H9 (cell line): ENCODE measurements at regions not wholly inside any gene's neighbourhood (a gene's known extent, or its start where the extent isn't known, plus 50 kb on each side); places are given as distances from the start of the nearest gene placed in this dataset.

Experiments used
- DNase-seq: peaks from one replicate; pipeline ENCODE4 v3.0.0-alpha.2; 2017
- H2AFZ ChIP-seq: one replicate; pipeline ENCODE4 v1.6.1; 2013; ENCODE audit warnings: mild to moderate bottlenecking, low read length, control low read depth, moderate library complexity
- H2AK5ac ChIP-seq: 2 replicates; pipeline ENCODE4 v1.6.1; 2013; ENCODE audit warnings: low read length, control low read depth, mixed read lengths; ENCODE audit not compliant: insufficient read length
- H2BK120ac ChIP-seq: one replicate; pipeline ENCODE4 v1.6.1; 2013; ENCODE audit warnings: low read depth, mild to moderate bottlenecking, low read length, control low read depth, inconsistent platforms; ENCODE audit not compliant: poor library complexity, severe bottlenecking
- H2BK12ac ChIP-seq: 2 replicates; pipeline ENCODE4 v1.6.1; 2013; ENCODE audit warnings: low read length, control low read depth, mixed read lengths, low read depth; ENCODE audit not compliant: insufficient read length
- H2BK15ac ChIP-seq: 2 replicates; pipeline ENCODE4 v1.6.1; 2013; ENCODE audit warnings: low read depth, low read length, control low read depth
- H2BK20ac ChIP-seq: one replicate; pipeline ENCODE4 v1.6.1; 2013; ENCODE audit warnings: low read depth, mild to moderate bottlenecking, low read length, control low read depth, inconsistent platforms; ENCODE audit not compliant: poor library complexity, severe bottlenecking
- H2BK5ac ChIP-seq: 2 replicates; pipeline ENCODE4 v1.6.1; 2013; ENCODE audit warnings: low read length, control low read depth, mixed read lengths; ENCODE audit not compliant: insufficient read length
- H3K14ac ChIP-seq: 2 replicates; pipeline ENCODE4 v1.6.1; 2013; ENCODE audit warnings: low read length, control low read depth; ENCODE audit not compliant: insufficient read depth
- H3K18ac ChIP-seq: 2 replicates; pipeline ENCODE4 v1.6.1; 2013; ENCODE audit warnings: low read depth, mild to moderate bottlenecking, mixed read lengths, low read length, control low read depth; ENCODE audit not compliant: insufficient read length
- H3K23ac ChIP-seq: 2 replicates; pipeline ENCODE4 v1.6.1; 2013; ENCODE audit warnings: low read length, control low read depth, mixed read lengths, low read depth; ENCODE audit not compliant: insufficient read length
- H3K23me2 ChIP-seq: 2 replicates; pipeline ENCODE4 v1.6.1; 2013; ENCODE audit warnings: low read depth, mild to moderate bottlenecking, mixed read lengths, low read length, control low read depth; ENCODE audit not compliant: insufficient read length, poor library complexity, severe bottlenecking
- H3K27ac ChIP-seq: 2 replicates; pipeline ENCODE4 v1.5.1; 2013; ENCODE audit warnings: low read length, control low read depth, mixed read lengths, low read depth; ENCODE audit not compliant: insufficient read length
- H3K27me3 ChIP-seq: 2 replicates; pipeline ENCODE4 v1.6.1; 2013; ENCODE audit warnings: low read length, control low read depth, inconsistent platforms; ENCODE audit not compliant: insufficient read depth
- H3K4ac ChIP-seq: 2 replicates; pipeline ENCODE4 v1.6.1; 2013; ENCODE audit warnings: low read depth, mild to moderate bottlenecking, control low read depth, inconsistent platforms, low read length, moderate library complexity
- H3K4me1 ChIP-seq: 2 replicates; pipeline ENCODE4 v1.6.1; 2013; ENCODE audit warnings: low read length, control low read depth, inconsistent platforms; ENCODE audit not compliant: insufficient read depth
- H3K4me2 ChIP-seq: 2 replicates; pipeline ENCODE4 v1.6.1; 2013; ENCODE audit warnings: low read length, control low read depth, mixed read lengths; ENCODE audit not compliant: insufficient read length, insufficient read depth
- H3K56ac ChIP-seq: 2 replicates; pipeline ENCODE4 v1.6.1; 2013; ENCODE audit warnings: low read depth, mild to moderate bottlenecking, mixed read lengths, low read length, control low read depth; ENCODE audit not compliant: insufficient read length
- H3K79me1 ChIP-seq: 2 replicates; pipeline ENCODE4 v1.6.1; 2013; ENCODE audit warnings: low read depth, mild to moderate bottlenecking, moderate library complexity, low read length, control low read depth, inconsistent platforms; ENCODE audit not compliant: insufficient read depth, poor library complexity, severe bottlenecking
- H3K79me2 ChIP-seq: 2 replicates; pipeline ENCODE4 v1.6.1; 2013; ENCODE audit warnings: low read length, control low read depth, inconsistent platforms; ENCODE audit not compliant: insufficient read depth
- H3K9ac ChIP-seq: 2 replicates; pipeline ENCODE4 v1.6.1; 2013; ENCODE audit warnings: low read length, control low read depth, mixed read lengths; ENCODE audit not compliant: insufficient read length; ENCODE audit errors: extremely low read depth
- H3K9me3 ChIP-seq: one replicate; pipeline ENCODE4 v1.6.1; 2013; ENCODE audit warnings: low read depth, low read length, inconsistent platforms; ENCODE audit not compliant: control insufficient read depth
- H3T11ph ChIP-seq: one replicate; pipeline ENCODE4 v1.6.1; 2013; ENCODE audit warnings: mild to moderate bottlenecking, low read length, control low read depth, inconsistent platforms
- H4K20me1 ChIP-seq: one replicate; pipeline ENCODE4 v1.6.1; 2013; ENCODE audit not compliant: control insufficient read depth, insufficient read length, insufficient read depth
- H4K5ac ChIP-seq: 2 replicates; pipeline ENCODE4 v1.6.1; 2013; ENCODE audit warnings: low read depth, mild to moderate bottlenecking, mixed read lengths, low read length, control low read depth; ENCODE audit not compliant: insufficient read length
- H4K8ac ChIP-seq: replicated peaks from 2 replicates; pipeline ENCODE4 v1.6.1; 2013; ENCODE audit warnings: low read length, control low read depth, mixed read lengths, low read depth; ENCODE audit not compliant: insufficient read length
- H4K91ac ChIP-seq: 2 replicates; pipeline ENCODE4 v1.6.1; 2013; ENCODE audit warnings: low read depth, mild to moderate bottlenecking, moderate library complexity, mixed read lengths, low read length, control low read depth; ENCODE audit not compliant: insufficient read length
- H3K27ac Mint-ChIP-seq, 3 experiments: 2 replicates in 2 of 3; 3 replicates in 1 of 3; pipeline ENCODE4 v1.8.0; 2020 to 2021; ENCODE audit warnings: mixed read lengths in 3 of 3, mild to moderate bottlenecking in 1 of 3, moderate library complexity in 1 of 3
- H3K27me3 Mint-ChIP-seq: 2 replicates; pipeline ENCODE4 v1.8.0; 2021; ENCODE audit warnings: low read depth, mild to moderate bottlenecking, moderate library complexity, mixed read lengths
- H3K36me3 Mint-ChIP-seq, 3 experiments: 2 replicates in 2 of 3; 3 replicates in 1 of 3; pipeline ENCODE4 v1.8.0; 2020 to 2021; ENCODE audit warnings: low read depth in 3 of 3, mixed read lengths in 3 of 3; ENCODE audit not compliant: insufficient read depth in 1 of 3
- H3K4me1 Mint-ChIP-seq, 2 experiments: 2 replicates each; pipeline ENCODE4 v1.8.0; 2020; ENCODE audit warnings: mixed read lengths in 2 of 2
- H3K4me3 Mint-ChIP-seq, 2 experiments: 2 replicates in 1 of 2; 3 replicates in 1 of 2; pipeline ENCODE4 v1.8.0; 2020 to 2021; ENCODE audit warnings: mild to moderate bottlenecking in 2 of 2, mixed read lengths in 2 of 2, moderate library complexity in 1 of 2
- H3K9me3 Mint-ChIP-seq, 2 experiments: 2 replicates in 1 of 2; 3 replicates in 1 of 2; pipeline ENCODE4 v1.8.0; 2020; ENCODE audit warnings: mild to moderate bottlenecking in 2 of 2, mixed read lengths in 2 of 2, moderate library complexity in 1 of 2
- WGBS: extraction: QIAGEN DNeasy Blood & Tissue Kit; methylation state at CpG from one replicate; pipeline ENCODE4 v1.1.7; 2013; ENCODE audit warnings: missing lambda C conversion rate, low lambda C conversion rate, mixed read lengths; ENCODE audit not compliant: insufficient read length; ENCODE audit errors: extremely low coverage; 5-methylcytosine and 5-hydroxymethylcytosine counted together
- TF ChIP-seq, protein P1 (sequence below): fragments of 200-600 bp; sonication (generic); conservative IDR thresholded peaks from 3 replicates; pipeline ENCODE4 v1.8.0; 2021; ENCODE audit warnings: antibody characterized with exemption, mild to moderate bottlenecking

DNA sequence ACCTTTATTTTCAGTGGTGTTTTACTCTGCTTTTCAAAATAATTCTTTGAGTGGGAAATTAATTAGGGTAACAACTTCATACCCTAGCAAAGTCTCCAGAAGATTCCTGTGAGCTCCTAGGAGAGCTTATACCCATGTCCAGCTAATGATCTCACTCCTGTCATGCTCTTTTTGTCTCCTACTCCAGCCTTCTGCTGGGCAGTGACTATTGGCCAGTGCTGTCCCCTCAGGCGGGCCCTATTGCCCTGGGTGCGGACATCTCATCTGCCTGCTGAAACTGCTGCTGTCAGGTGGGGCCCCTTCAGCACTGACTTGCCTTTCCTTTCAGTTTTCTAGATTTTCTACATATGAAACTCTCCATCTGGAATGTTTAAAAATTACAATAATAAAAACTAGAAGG is 80.3 kb downstream of the EBLN1 start:
- Histone ChIP-seq H3K4ac (no peak overlapping the region), H3K9ac (no peak overlapping the region), H2BK20ac (no peak overlapping the region), H3K56ac (no peak overlapping the region), H3T11ph (no peak overlapping the region), H2BK5ac (no peak overlapping the region), H3K4me2 (no peak overlapping the region), H3K9me3 (no peaks in the 10 kb centered on the region), H2BK12ac (no peak overlapping the region), H4K20me1 (no peaks in the 10 kb centered on the region), H3K79me2 (no peaks in the 10 kb centered on the region), H2BK120ac (no peak overlapping the region), H4K5ac (no peak overlapping the region), H2AK5ac (no peak overlapping the region), H3K14ac (no peak overlapping the region), H2BK15ac (no peak overlapping the region), H3K27ac (no peak overlapping the region), H3K79me1 (no peaks in the 10 kb centered on the region), H3K23ac (no peak overlapping the region), H4K8ac (no peak overlapping the region), H3K4me1 (0 out of 2 replicates have a peak, but pooled peaks cover 2% of the 10 kb centered on the region), H3K18ac (no peak overlapping the region), H3K23me2 (no peaks in the 10 kb centered on the region), H3K27me3 (no peaks in the 10 kb centered on the region), H4K91ac (no peak overlapping the region), H2AFZ (no peak overlapping the region)
- DNase-seq, result no peak
- no CpG with 5 or more reads among the region's 2 CpGs for WGBS
- no peaks in the 10 kb centered on the region for H3K36me3 Mint-ChIP-seq
- H3K27me3 Mint-ChIP-seq, result no peaks in the 10 kb centered on the region; the same call in none of the 2 replicates
- peaks cover 3 to 13% of the 10 kb centered on the region in 2 experiments; a peak in 3 of 4 replicates for H3K4me1 Mint-ChIP-seq
- TF ChIP-seq, protein P1, sequence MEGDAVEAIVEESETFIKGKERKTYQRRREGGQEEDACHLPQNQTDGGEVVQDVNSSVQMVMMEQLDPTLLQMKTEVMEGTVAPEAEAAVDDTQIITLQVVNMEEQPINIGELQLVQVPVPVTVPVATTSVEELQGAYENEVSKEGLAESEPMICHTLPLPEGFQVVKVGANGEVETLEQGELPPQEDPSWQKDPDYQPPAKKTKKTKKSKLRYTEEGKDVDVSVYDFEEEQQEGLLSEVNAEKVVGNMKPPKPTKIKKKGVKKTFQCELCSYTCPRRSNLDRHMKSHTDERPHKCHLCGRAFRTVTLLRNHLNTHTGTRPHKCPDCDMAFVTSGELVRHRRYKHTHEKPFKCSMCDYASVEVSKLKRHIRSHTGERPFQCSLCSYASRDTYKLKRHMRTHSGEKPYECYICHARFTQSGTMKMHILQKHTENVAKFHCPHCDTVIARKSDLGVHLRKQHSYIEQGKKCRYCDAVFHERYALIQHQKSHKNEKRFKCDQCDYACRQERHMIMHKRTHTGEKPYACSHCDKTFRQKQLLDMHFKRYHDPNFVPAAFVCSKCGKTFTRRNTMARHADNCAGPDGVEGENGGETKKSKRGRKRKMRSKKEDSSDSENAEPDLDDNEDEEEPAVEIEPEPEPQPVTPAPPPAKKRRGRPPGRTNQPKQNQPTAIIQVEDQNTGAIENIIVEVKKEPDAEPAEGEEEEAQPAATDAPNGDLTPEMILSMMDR, result no peak
- peaks cover 0 to 3% of the 10 kb centered on the region in 2 experiments; a peak in 1 of 5 replicates for H3K9me3 Mint-ChIP-seq
- no peak overlapping the region for H3K4me3 Mint-ChIP-seq
- H3K27ac Mint-ChIP-seq, result no peak overlapping the region
